ENCODE measurements at regions not wholly inside any gene's neighbourhood (a gene's known extent, or its start where the extent isn't known, plus 50 kb on each side); places are given as distances from the start of the nearest gene placed in this dataset.

DNA sequence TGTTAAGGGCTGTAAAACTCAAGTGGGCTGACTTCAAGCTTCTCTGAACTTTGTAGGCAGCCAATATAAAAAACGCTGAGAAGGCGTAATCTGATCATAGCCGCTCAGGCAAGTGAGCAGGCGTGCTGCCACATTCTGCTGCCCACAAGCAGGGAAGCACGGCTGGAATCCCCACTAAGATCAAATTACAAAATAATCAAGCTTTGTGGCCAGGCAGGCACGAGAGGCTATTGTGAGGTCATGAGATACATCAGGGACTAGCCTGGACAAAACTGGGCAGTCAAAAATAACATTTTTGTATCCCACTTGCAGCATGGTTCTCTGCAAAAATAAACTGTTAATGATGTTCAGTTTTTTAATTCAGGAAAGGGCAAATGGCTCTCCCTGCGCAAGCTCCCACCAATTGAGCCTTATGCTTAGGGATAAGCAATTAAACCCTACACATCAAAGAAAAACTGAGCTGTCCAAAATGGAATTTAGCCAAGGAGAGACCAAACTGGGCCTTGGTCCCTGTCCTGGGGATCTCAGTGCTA lies 64.0 kb downstream of the POU5F2 start:
- no TSS peak for BruUV-seq (replicated peaks)
- H2BK120ac ChIP-seq (ENCODE audit: low read depth, low read length) = peak overlapping the region; percentile 48
- no peaks in the 10 kb centered on the region for H3K36me3 ChIP-seq (ENCODE audit: control insufficient read depth, insufficient read depth, low read length)
- peak overlapping the region; percentile 24 for H3K4me2 ChIP-seq (ENCODE audit: low read depth, low read length)
- peaks cover 2% of the 10 kb centered on the region; the same call in 1 of the 2 replicates for H3K9me1 ChIP-seq (ENCODE audit: insufficient read depth, low read length)
- ChIA-PET POLR2A (ENCODE audit: unreplicated experiment) (no interaction called here), CTCF (no interaction called here)
- H2BK5ac ChIP-seq (ENCODE audit: low read depth, low read length, poor library complexity, severe bottlenecking) = peak overlapping the region; percentile 4
- H4K5ac ChIP-seq (ENCODE audit: low read depth, low read length) = no peak overlapping the region
- no peak overlapping the region for H2AK9ac ChIP-seq (replicated peaks; ENCODE audit: low read depth, low read length, poor library complexity)
- no CpG with 5 or more reads among the region's 7 CpGs for WGBS, 2 experiments (ENCODE audit: extremely low coverage in 2 of 2, insufficient read length in 1 of 2)
- dilution Hi-C loops (cut with HindIII; ENCODE audit: low sequenced_read_pairs, unreplicated experiment) (no loop called here), intact Hi-C loops (cut with micrococcal nuclease) (loop anchor here (5.0 kb wide), 1 partner anchor 55 kb away; no protein-coding TSS in a partner anchor), in situ Hi-C loops (cut with MboI; ENCODE audit: low sequenced_read_pairs) (no loop called here)
- peaks cover 3% of the 10 kb centered on the region; the same call in 1 of the 2 replicates for H4K20me1 ChIP-seq (ENCODE audit: insufficient read depth, low read length)
- DNase-seq (peak; percentile 95), ATAC-seq (ENCODE audit: low read depth) (peak; percentile 94)
- H2AK5ac ChIP-seq (ENCODE audit: low read depth, low read length) = no peak overlapping the region; the same call in 1 of the 2 replicates
- no peaks in the 10 kb centered on the region for H3K9me3 ChIP-seq (ENCODE audit: control insufficient read depth, insufficient read depth, low read length)
- 0 out of 4 replicates have a peak overlapping the region, but pooled peaks of 1 of the 2 experiments have one; percentile 9 for H4K8ac ChIP-seq (ENCODE audit: low read depth in 2 of 2, low read length in 2 of 2)
- no peaks in the 10 kb centered on the region; a peak in 1 of 4 replicates for H3K79me1 ChIP-seq (ENCODE audit: low read depth in 1 of 2, low read length in 2 of 2)
- H3K4ac ChIP-seq (ENCODE audit: low read depth, low read length) = peak overlapping the region; percentile 1
- H2BK15ac ChIP-seq (ENCODE audit: low read depth, low read length) = no peak overlapping the region
- H2BK20ac ChIP-seq (ENCODE audit: low read depth, low read length) = peak overlapping the region; percentile 16; the same call in 1 of the 2 replicates
- peak overlapping the region; percentile 13; the same call in 1 of the 2 replicates for H3K18ac ChIP-seq (ENCODE audit: low read depth, low read length)
- no peak overlapping the region for H3K4me3 ChIP-seq (ENCODE audit: insufficient read depth, low read depth, low read length)
- no peak overlapping the region for H2AFZ ChIP-seq (replicated peaks; ENCODE audit: low read length, poor library complexity)
- H3K9ac ChIP-seq (ENCODE audit: low read depth, low read length) = no peak overlapping the region
- peaks cover 10% of the 10 kb centered on the region for H3K4me1 ChIP-seq (ENCODE audit: control insufficient read depth, insufficient read depth, low read length)
- peak overlapping the region; percentile 29; the same call in 1 of the 2 replicates for H3K27ac ChIP-seq (ENCODE audit: insufficient read depth, low read length)
- 0 out of 2 replicates have a peak overlapping the region, but pooled peaks have one; percentile 25 for H3K23ac ChIP-seq (ENCODE audit: low read depth, low read length)
- no peak overlapping the region for H3K56ac ChIP-seq (ENCODE audit: extremely low read depth, insufficient read depth, low read length)
- no peak overlapping the region for H3K14ac ChIP-seq (replicated peaks; ENCODE audit: low read depth, low read length)
- H4K91ac ChIP-seq (ENCODE audit: insufficient read depth, low read depth, low read length) = no peak overlapping the region
- no peaks in the 10 kb centered on the region for H3K27me3 ChIP-seq (ENCODE audit: control insufficient read depth, insufficient read depth, low read length)
- TF ChIP-seq BHLHE40 (IDR thresholded peaks at IDR 0.05; ENCODE audit: low read depth, low read length) (peak; percentile 100), NFE2L2 (IDR thresholded peaks at IDR 0.05; ENCODE audit: low read depth, low read length) (0 out of 2 replicates have a peak, but pooled peaks have one; percentile 7), RCOR1 (IDR thresholded peaks at IDR 0.05; ENCODE audit: insufficient replicate concordance, low read length) (peak; percentile 95), CEBPB (IDR thresholded peaks at IDR 0.05; ENCODE audit: low read depth, low read length) (0 out of 2 replicates have a peak, but pooled peaks have one; percentile 19), FOS (IDR thresholded peaks at IDR 0.05; ENCODE audit: low read depth, low read length) (no peak), MXI1 (IDR thresholded peaks at IDR 0.05; ENCODE audit: borderline replicate concordance, low read depth, low read length) (peak; percentile 35; the same call in 1 of the 2 replicates), SMC3 (IDR thresholded peaks at IDR 0.05; ENCODE audit: low read depth, low read length) (no peak), POLR2A (IDR thresholded peaks at IDR 0.05; ENCODE audit: low read depth, low read length) (no peak), MAFK (IDR thresholded peaks at IDR 0.05; ENCODE audit: low read depth, low read length) (peak; percentile 98), RAD21 (IDR thresholded peaks at IDR 0.05; ENCODE audit: low read length) (no peak; the same call in 1 of the 2 replicates), CHD1 (IDR thresholded peaks at IDR 0.05; ENCODE audit: low read depth, low read length) (no peak), RFX5 (IDR thresholded peaks at IDR 0.05; ENCODE audit: low read depth, low read length) (no peak)
- TF ChIP-seq, protein P1, sequence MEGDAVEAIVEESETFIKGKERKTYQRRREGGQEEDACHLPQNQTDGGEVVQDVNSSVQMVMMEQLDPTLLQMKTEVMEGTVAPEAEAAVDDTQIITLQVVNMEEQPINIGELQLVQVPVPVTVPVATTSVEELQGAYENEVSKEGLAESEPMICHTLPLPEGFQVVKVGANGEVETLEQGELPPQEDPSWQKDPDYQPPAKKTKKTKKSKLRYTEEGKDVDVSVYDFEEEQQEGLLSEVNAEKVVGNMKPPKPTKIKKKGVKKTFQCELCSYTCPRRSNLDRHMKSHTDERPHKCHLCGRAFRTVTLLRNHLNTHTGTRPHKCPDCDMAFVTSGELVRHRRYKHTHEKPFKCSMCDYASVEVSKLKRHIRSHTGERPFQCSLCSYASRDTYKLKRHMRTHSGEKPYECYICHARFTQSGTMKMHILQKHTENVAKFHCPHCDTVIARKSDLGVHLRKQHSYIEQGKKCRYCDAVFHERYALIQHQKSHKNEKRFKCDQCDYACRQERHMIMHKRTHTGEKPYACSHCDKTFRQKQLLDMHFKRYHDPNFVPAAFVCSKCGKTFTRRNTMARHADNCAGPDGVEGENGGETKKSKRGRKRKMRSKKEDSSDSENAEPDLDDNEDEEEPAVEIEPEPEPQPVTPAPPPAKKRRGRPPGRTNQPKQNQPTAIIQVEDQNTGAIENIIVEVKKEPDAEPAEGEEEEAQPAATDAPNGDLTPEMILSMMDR (conservative IDR thresholded peaks at IDR 0.05; ENCODE audit: low read depth, low read length) = no peak
- TF ChIP-seq, protein P2, sequence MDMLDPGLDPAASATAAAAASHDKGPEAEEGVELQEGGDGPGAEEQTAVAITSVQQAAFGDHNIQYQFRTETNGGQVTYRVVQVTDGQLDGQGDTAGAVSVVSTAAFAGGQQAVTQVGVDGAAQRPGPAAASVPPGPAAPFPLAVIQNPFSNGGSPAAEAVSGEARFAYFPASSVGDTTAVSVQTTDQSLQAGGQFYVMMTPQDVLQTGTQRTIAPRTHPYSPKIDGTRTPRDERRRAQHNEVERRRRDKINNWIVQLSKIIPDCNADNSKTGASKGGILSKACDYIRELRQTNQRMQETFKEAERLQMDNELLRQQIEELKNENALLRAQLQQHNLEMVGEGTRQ (IDR thresholded peaks at IDR 0.05; ENCODE audit: low read depth, low read length) = no peak
- TF ChIP-seq, protein P3, sequence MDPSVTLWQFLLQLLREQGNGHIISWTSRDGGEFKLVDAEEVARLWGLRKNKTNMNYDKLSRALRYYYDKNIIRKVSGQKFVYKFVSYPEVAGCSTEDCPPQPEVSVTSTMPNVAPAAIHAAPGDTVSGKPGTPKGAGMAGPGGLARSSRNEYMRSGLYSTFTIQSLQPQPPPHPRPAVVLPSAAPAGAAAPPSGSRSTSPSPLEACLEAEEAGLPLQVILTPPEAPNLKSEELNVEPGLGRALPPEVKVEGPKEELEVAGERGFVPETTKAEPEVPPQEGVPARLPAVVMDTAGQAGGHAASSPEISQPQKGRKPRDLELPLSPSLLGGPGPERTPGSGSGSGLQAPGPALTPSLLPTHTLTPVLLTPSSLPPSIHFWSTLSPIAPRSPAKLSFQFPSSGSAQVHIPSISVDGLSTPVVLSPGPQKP (IDR thresholded peaks at IDR 0.05; ENCODE audit: borderline replicate concordance, low read depth, low read length) = no peak
